ENCODE measurements at regions not wholly inside any gene's neighbourhood (a gene's known extent, or its start where the extent isn't known, plus 50 kb on each side); places are given as distances from the start of the nearest gene placed in this dataset.

GRCh38 chr2:120890566-120891360 lies 155.1 kb downstream of the GLI2 start:
- Histone ChIP-seq H4K20me1 (ENCODE audit: insufficient read depth) (no peaks in the 10 kb centered on the region), H3K27ac (ENCODE audit: low read depth, low read length) (no peak overlapping the region), H3K4me1 (ENCODE audit: control insufficient read depth in 1 of 2, insufficient read depth in 2 of 2, low read length in 2 of 2) (peaks cover 0 to 1% of the 10 kb centered on the region in 2 experiments; a peak in 1 of 4 replicates), H2AFZ (ENCODE audit: low read depth, low read length, poor library complexity, severe bottlenecking) (no peak overlapping the region), H3K9me3 (ENCODE audit: control insufficient read depth in 1 of 2, insufficient read depth in 1 of 2, low read depth in 1 of 2, low read length in 2 of 2) (no peaks in the 10 kb centered on the region), H3K4me2 (ENCODE audit: low read length) (no peak overlapping the region), H3K9ac (ENCODE audit: low read length) (no peak overlapping the region), H3K36me3 (ENCODE audit: control insufficient read depth in 1 of 2, insufficient read depth in 2 of 2, low read length in 2 of 2) (no peaks in the 10 kb centered on the region), H3K27me3 (ENCODE audit: insufficient read depth, low read length) (no peaks in the 10 kb centered on the region), H3K4me3 (replicated peaks in 1 of 2; ENCODE audit: low read depth in 1 of 2, low read length in 2 of 2) (no peak overlapping the region), H3K9me2 (ENCODE audit: insufficient read depth) (no peaks in the 10 kb centered on the region), H3K79me2 (ENCODE audit: insufficient read depth, low read length) (no peaks in the 10 kb centered on the region)
- ChIA-PET POLR2A (no interaction called here), CTCF (no interaction called here), RAD21 (ENCODE audit: low non-redundant PET in 1 of 2, low total read pairs in 2 of 2, uncharacterized antibody in 2 of 2, unreplicated experiment in 2 of 2) (no interaction called here)
- no peak for ATAC-seq
- BruUV-seq (replicated peaks): no TSS peak
- intact Hi-C loops (cut with micrococcal nuclease): no loop called here
- TF ChIP-seq TCF7L2 (IDR thresholded peaks at IDR 0.05; ENCODE audit: borderline replicate concordance, extremely low read depth, insufficient read depth, insufficient read length) (no peak), SP1 (IDR thresholded peaks at IDR 0.05; ENCODE audit: low read depth) (no peak), EZH2 (IDR thresholded peaks at IDR 0.05) (no peak), YY1 (IDR thresholded peaks at IDR 0.05; ENCODE audit: extremely low read depth, insufficient replicate concordance, low read depth, low read length) (no peak), CBX3 (IDR thresholded peaks at IDR 0.05; ENCODE audit: low read depth) (no peak), ZNF274 (IDR thresholded peaks at IDR 0.05; ENCODE audit: low read depth, low read length) (no peak), SIN3A (IDR thresholded peaks at IDR 0.05; ENCODE audit: low read depth) (no peak), FOSL1 (IDR thresholded peaks at IDR 0.05; ENCODE audit: low read depth) (no peak), POLR2A (IDR thresholded peaks at IDR 0.05; ENCODE audit: borderline replicate concordance, extremely low read depth, insufficient read depth, insufficient read length) (no peak), JUND (IDR thresholded peaks at IDR 0.05) (no peak)
- no peak for DNase-seq (ENCODE audit: low read depth, low spot score)

GRCh38 chr2:120892271-120892966 lies 156.8 kb downstream of the GLI2 start:
- Histone ChIP-seq H3K79me2 (ENCODE audit: insufficient read depth, low read length) (no peaks in the 10 kb centered on the region), H3K4me1 (ENCODE audit: control insufficient read depth in 1 of 2, insufficient read depth in 2 of 2, low read length in 2 of 2) (peaks cover 0 to 3% of the 10 kb centered on the region in 2 experiments; a peak in 1 of 4 replicates), H3K4me2 (ENCODE audit: low read length) (no peak overlapping the region), H3K9me2 (ENCODE audit: insufficient read depth) (no peaks in the 10 kb centered on the region), H3K4me3 (replicated peaks in 1 of 2; ENCODE audit: low read depth in 1 of 2, low read length in 2 of 2) (no peak overlapping the region), H3K9ac (ENCODE audit: low read length) (no peak overlapping the region), H4K20me1 (ENCODE audit: insufficient read depth) (no peaks in the 10 kb centered on the region), H3K27ac (ENCODE audit: low read depth, low read length) (no peak overlapping the region), H2AFZ (ENCODE audit: low read depth, low read length, poor library complexity, severe bottlenecking) (no peak overlapping the region), H3K36me3 (ENCODE audit: control insufficient read depth in 1 of 2, insufficient read depth in 2 of 2, low read length in 2 of 2) (no peaks in the 10 kb centered on the region), H3K9me3 (ENCODE audit: control insufficient read depth in 1 of 2, insufficient read depth in 1 of 2, low read depth in 1 of 2, low read length in 2 of 2) (no peaks in the 10 kb centered on the region), H3K27me3 (ENCODE audit: insufficient read depth, low read length) (no peaks in the 10 kb centered on the region)
- CTCF ChIA-PET: no interaction called here
- no peak for ATAC-seq
- intact Hi-C loops (cut with micrococcal nuclease): no loop called here
- POLR2A ChIA-PET: no interaction called here
- no TSS peak for BruUV-seq (replicated peaks)
- no peak for DNase-seq (ENCODE audit: low read depth, low spot score)
- RAD21 ChIA-PET (ENCODE audit: low non-redundant PET in 1 of 2, low total read pairs in 2 of 2, uncharacterized antibody in 2 of 2, unreplicated experiment in 2 of 2): no interaction called here
- TF ChIP-seq REST (IDR thresholded peaks at IDR 0.05; ENCODE audit: low read depth) (no peak), ATF3 (IDR thresholded peaks at IDR 0.05) (no peak), EGR1 (IDR thresholded peaks at IDR 0.05; ENCODE audit: low read depth) (no peak), ZNF274 (IDR thresholded peaks at IDR 0.05; ENCODE audit: low read depth, low read length) (no peak), POLR2A (IDR thresholded peaks at IDR 0.05; ENCODE audit: borderline replicate concordance, extremely low read depth, insufficient read depth, insufficient read length) (no peak), SRF (IDR thresholded peaks at IDR 0.05; ENCODE audit: low read depth) (no peak), JUND (IDR thresholded peaks at IDR 0.05) (no peak), CBX3 (IDR thresholded peaks at IDR 0.05; ENCODE audit: low read depth) (no peak), POLR2AphosphoS5 (IDR thresholded peaks at IDR 0.05; ENCODE audit: low read depth, low read length) (no peak), FOSL1 (IDR thresholded peaks at IDR 0.05; ENCODE audit: low read depth) (no peak), YY1 (IDR thresholded peaks at IDR 0.05; ENCODE audit: extremely low read depth, insufficient replicate concordance, low read depth, low read length) (no peak)
